Hematopoietic multipotent progenitor cell (in vitro differentiated cells): ENCODE measurements at regions not wholly inside any gene's neighbourhood (a gene's known extent, or its start where the extent isn't known, plus 50 kb on each side); places are given as distances from the start of the nearest gene placed in this dataset.

Source experiments
- DNase-seq, 3 donors: peaks; one replicate each; pipeline ENCODE4 v3.0.0-alpha.2; 2011 to 2015; ENCODE audit warnings: low read depth in 2 of 3, low spot score in 2 of 3

GRCh38 chr16:49129935-49130334 is 151.7 kb downstream of the CBLN1 start:
- DNase-seq = no peak

GRCh38 chr16:49128740-49129139 is 152.9 kb downstream of the CBLN1 start:
- DNase-seq = no peak

- DNase-seq = no peak
These were observed 154.5 kb downstream of the CBLN1 start for GRCh38 chr16:49127103-49127502.

GRCh38 chr16:49121636-49122035 is 160.0 kb downstream of the CBLN1 start:
- DNase-seq = no peak

- DNase-seq = no peak
These were observed 161.0 kb downstream of the CBLN1 start for GRCh38 chr16:49120631-49121030.

GRCh38 chr16:49116873-49117272 is 164.8 kb downstream of the CBLN1 start:
- no peak for DNase-seq

- no peak for DNase-seq
These were observed 165.7 kb downstream of the CBLN1 start for GRCh38 chr16:49115956-49116355.

- DNase-seq = no peak
These were observed 168.9 kb downstream of the CBLN1 start for GRCh38 chr16:49112754-49113153.

- DNase-seq = no peak
These were observed 170.3 kb downstream of the CBLN1 start for GRCh38 chr16:49111351-49111750.

- no peak for DNase-seq
These were observed 173.0 kb downstream of the CBLN1 start for GRCh38 chr16:49108611-49109010.

- DNase-seq = no peak
These were observed 178.3 kb downstream of the CBLN1 start for GRCh38 chr16:49103298-49103697.

- no peak for DNase-seq
These were observed 179.6 kb downstream of the CBLN1 start for GRCh38 chr16:49101997-49102396.

- DNase-seq = no peak
These were observed 181.3 kb downstream of the CBLN1 start for GRCh38 chr16:49100366-49100765.

- no peak for DNase-seq
These were observed 183.7 kb downstream of the CBLN1 start for GRCh38 chr16:49097964-49098363.

GRCh38 chr16:49096176-49096945 is 185.3 kb downstream of the CBLN1 start:
- no peak for DNase-seq

- no peak for DNase-seq
These were observed 186.1 kb downstream of the CBLN1 start for GRCh38 chr16:49095539-49095938.

GRCh38 chr16:49094471-49094870 is 187.2 kb downstream of the CBLN1 start:
- no peak for DNase-seq

GRCh38 chr16:49093939-49094338 is 187.7 kb downstream of the CBLN1 start:
- DNase-seq = no peak

GRCh38 chr16:49092704-49093103 is 188.9 kb downstream of the CBLN1 start:
- no peak for DNase-seq

GRCh38 chr16:49089533-49089932 is 192.1 kb downstream of the CBLN1 start:
- DNase-seq = no peak

GRCh38 chr16:49089039-49089438 is 192.6 kb downstream of the CBLN1 start:
- no peak for DNase-seq

- DNase-seq = no peak
These were observed 196.0 kb downstream of the CBLN1 start for GRCh38 chr16:49085686-49086085.
